ENCODE measurements at regions not wholly inside any gene's neighbourhood (a gene's known extent, or its start where the extent isn't known, plus 50 kb on each side); places are given as distances from the start of the nearest gene placed in this dataset.

DNA sequence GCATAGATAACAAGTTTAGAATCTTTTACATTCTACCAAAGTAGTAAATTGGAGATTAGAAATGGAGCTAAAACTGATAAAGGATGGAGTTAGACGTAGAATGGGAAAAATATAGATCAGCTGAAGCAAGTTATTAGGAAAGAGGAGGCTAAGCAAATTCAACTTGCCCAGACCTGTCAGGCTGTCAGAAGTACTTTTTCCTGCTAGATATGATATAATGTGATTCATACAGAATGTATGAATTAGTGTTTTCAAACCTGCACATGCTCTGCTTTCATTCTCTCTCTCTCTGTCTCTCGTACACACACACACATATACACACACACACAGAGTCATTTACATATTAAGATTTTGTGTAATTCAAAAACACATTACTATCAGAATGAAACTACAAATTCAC, 133.2 kb upstream of the HDGFL1 start:
- TF ChIP-seq, protein P1, sequence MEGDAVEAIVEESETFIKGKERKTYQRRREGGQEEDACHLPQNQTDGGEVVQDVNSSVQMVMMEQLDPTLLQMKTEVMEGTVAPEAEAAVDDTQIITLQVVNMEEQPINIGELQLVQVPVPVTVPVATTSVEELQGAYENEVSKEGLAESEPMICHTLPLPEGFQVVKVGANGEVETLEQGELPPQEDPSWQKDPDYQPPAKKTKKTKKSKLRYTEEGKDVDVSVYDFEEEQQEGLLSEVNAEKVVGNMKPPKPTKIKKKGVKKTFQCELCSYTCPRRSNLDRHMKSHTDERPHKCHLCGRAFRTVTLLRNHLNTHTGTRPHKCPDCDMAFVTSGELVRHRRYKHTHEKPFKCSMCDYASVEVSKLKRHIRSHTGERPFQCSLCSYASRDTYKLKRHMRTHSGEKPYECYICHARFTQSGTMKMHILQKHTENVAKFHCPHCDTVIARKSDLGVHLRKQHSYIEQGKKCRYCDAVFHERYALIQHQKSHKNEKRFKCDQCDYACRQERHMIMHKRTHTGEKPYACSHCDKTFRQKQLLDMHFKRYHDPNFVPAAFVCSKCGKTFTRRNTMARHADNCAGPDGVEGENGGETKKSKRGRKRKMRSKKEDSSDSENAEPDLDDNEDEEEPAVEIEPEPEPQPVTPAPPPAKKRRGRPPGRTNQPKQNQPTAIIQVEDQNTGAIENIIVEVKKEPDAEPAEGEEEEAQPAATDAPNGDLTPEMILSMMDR (conservative IDR thresholded peaks at IDR 0.05; ENCODE audit: low read depth, low read length), result no peak
- no peak for TF ChIP-seq EZH2 (IDR thresholded peaks at IDR 0.05; ENCODE audit: low read length, unreplicated experiment)

All from PC-3 (cell line).